B cell (primary cell): ENCODE measurements at regions not wholly inside any gene's neighbourhood (a gene's known extent, or its start where the extent isn't known, plus 50 kb on each side); places are given as distances from the start of the nearest gene placed in this dataset.
A peak's percentile ranks its signal among the peaks of the same experiment; 100 is the strongest.

ENCODE experiments used
- ATAC-seq: fragments of 200-7000 bp; cut with Tn5 transposase; one replicate; pipeline ENCODE4 v1.10.0; 2021; ENCODE audit warnings: low read depth, mild to moderate bottlenecking, moderate number of reproducible peaks, moderate library complexity
- CTCF ChIA-PET: fragments of 350-600 bp; sonication (Branson Sonifier 250); formaldehyde crosslinking; loops from one replicate; lab custom pipeline; 2021; ENCODE audit warnings: antibody characterized with exemption, inconsistent platforms; lab: Charles Lee
- POLR2A ChIA-PET: fragments of 350-600 bp; sonication (Branson Sonifier 250); formaldehyde crosslinking; loops from one replicate; lab custom pipeline; 2021; ENCODE audit warnings: antibody characterized with exemption; lab: Charles Lee
- DNase-seq: peaks from one replicate; pipeline ENCODE4 v3.0.0; 2013
- H2AFZ ChIP-seq: 2 replicates; pipeline ENCODE4 v1.6.1; 2012; ENCODE audit warnings: mild to moderate bottlenecking, low read depth, low read length; ENCODE audit not compliant: insufficient read depth, poor library complexity, severe bottlenecking
- H3K27ac ChIP-seq, 2 donors: 1 replicate in 1 of 2; 2 replicates in 1 of 2; pipeline ENCODE4 v1.5.1; 2012 to 2013; ENCODE audit warnings: low read length in 2 of 2, mild to moderate bottlenecking in 2 of 2, moderate library complexity in 1 of 2
- H3K27me3 ChIP-seq, 4 experiments: fragments of 200-600 bp in 1 of 4; sonication (generic) in 1 of 4; replicated peaks in 1 of 4; 1 replicate in 2 of 4; 2 replicates in 2 of 4; pipeline versions ENCODE4 v1.6.1 to v1.7.0; 2013 to 2016; ENCODE audit warnings: low read length in 3 of 4, mild to moderate bottlenecking in 2 of 4, mixed read lengths in 1 of 4, moderate library complexity in 1 of 4; ENCODE audit not compliant: insufficient read depth in 4 of 4, control insufficient read depth in 3 of 4; ENCODE audit errors: control extremely low read depth in 1 of 4
- H3K36me3 ChIP-seq, 2 experiments: replicated peaks in 1 of 2; 1 replicate in 1 of 2; 2 replicates in 1 of 2; pipeline versions ENCODE4 v1.6.1 to v1.7.1; 2013; ENCODE audit warnings: low read length in 1 of 2; ENCODE audit not compliant: insufficient read depth in 2 of 2, control insufficient read depth in 1 of 2; ENCODE audit errors: control extremely low read depth in 1 of 2, extremely low read depth in 1 of 2
- H3K4me1 ChIP-seq, 2 donors: fragments of 200-600 bp in 1 of 2; sonication (generic) in 1 of 2; 1 replicate in 1 of 2; 2 replicates in 1 of 2; pipeline versions ENCODE4 v1.5.1 to v1.6.1; 2013 to 2017; ENCODE audit warnings: low read length in 2 of 2; ENCODE audit not compliant: control insufficient read depth in 2 of 2, insufficient read depth in 2 of 2
- H3K4me2 ChIP-seq: replicated peaks from 2 replicates; pipeline ENCODE3; 2012; ENCODE audit warnings: mild to moderate bottlenecking, low read depth, low read length; ENCODE audit not compliant: poor library complexity, severe bottlenecking
- H3K4me3 ChIP-seq, 5 experiments: fragments of 200-600 bp in 1 of 5; sonication (generic) in 1 of 5; 1 replicate in 3 of 5; 2 replicates in 2 of 5; pipeline versions ENCODE4 v1.5.1 to v1.7.0; 2011 to 2016; ENCODE audit warnings: low read length in 4 of 5, mild to moderate bottlenecking in 4 of 5, low read depth in 2 of 5, control low read depth in 1 of 5, moderate library complexity in 1 of 5; ENCODE audit not compliant: insufficient read depth in 1 of 5; ENCODE audit errors: control extremely low read depth in 1 of 5, extremely low read depth in 1 of 5
- H3K79me2 ChIP-seq: fragments of 200-600 bp; sonication (generic); one replicate; pipeline ENCODE4 v1.6.0; 2016; ENCODE audit warnings: low read length; ENCODE audit not compliant: control insufficient read depth, insufficient read depth
- H3K9ac ChIP-seq: fragments of 200-600 bp; sonication (generic); 2 replicates; pipeline ENCODE4 v1.6.1; 2017; ENCODE audit warnings: mild to moderate bottlenecking, low read length, moderate library complexity
- H3K9me3 ChIP-seq, 3 donors: one replicate each; pipeline versions ENCODE4 v1.6.1 to v1.7.1; 2013; ENCODE audit warnings: low read length in 2 of 3; ENCODE audit not compliant: control insufficient read depth in 2 of 3, insufficient read depth in 1 of 3; ENCODE audit errors: control extremely low read depth in 1 of 3
- H4K20me1 ChIP-seq: 2 replicates; pipeline ENCODE4 v1.6.0; 2012; ENCODE audit warnings: mild to moderate bottlenecking, low read length; ENCODE audit not compliant: insufficient read depth, control insufficient read depth, poor library complexity, severe bottlenecking
- H3K27ac Mint-ChIP-seq: one replicate; pipeline ENCODE4 v1.8.0; 2021; ENCODE audit warnings: mixed read lengths
- H3K27me3 Mint-ChIP-seq: one replicate; pipeline ENCODE4 v1.8.0; 2021; ENCODE audit warnings: mixed read lengths
- H3K4me1 Mint-ChIP-seq: one replicate; pipeline ENCODE4 v1.8.0; 2021; ENCODE audit warnings: mixed read lengths
- H3K4me3 Mint-ChIP-seq: one replicate; pipeline ENCODE4 v1.8.0; 2021; ENCODE audit warnings: mixed read lengths
- H3K9me3 Mint-ChIP-seq: one replicate; pipeline ENCODE4 v1.8.0; 2022; ENCODE audit warnings: mixed read lengths; ENCODE audit not compliant: insufficient read depth
- EZH2 ChIP-seq: IDR thresholded peaks from 2 replicates; pipeline ENCODE4 v1.6.1; 2012; ENCODE audit warnings: borderline replicate concordance, low read depth, mild to moderate bottlenecking, moderate library complexity, low read length; ENCODE audit not compliant: insufficient read depth, poor library complexity, severe bottlenecking
- WGBS: methylation state at CpG from one replicate; pipeline ENCODE4 v1.1.5; 2013; ENCODE audit warnings: missing lambda C conversion rate; ENCODE audit not compliant: insufficient coverage; 5-methylcytosine and 5-hydroxymethylcytosine counted together
- intact Hi-C: fragments of 100-400 bp; cut with micrococcal nuclease; formaldehyde crosslinking; loops from one replicate; pipeline ENCODE4 v1.10.0; 2022
- TF ChIP-seq, protein P1 (sequence below): fragments of 200-600 bp; IDR thresholded peaks from one replicate; pipeline ENCODE4 v1.8.0; 2022; ENCODE audit warnings: antibody characterized with exemption, mild to moderate bottlenecking

GRCh38 chrX:148309413-148309812 lies 191.0 kb upstream of the AFF2 start:
- no peak overlapping the region for H3K27ac Mint-ChIP-seq
- no peak for DNase-seq
- H3K4me1 Mint-ChIP-seq: peaks cover 6% of the 10 kb centered on the region
- ChIA-PET CTCF (no interaction called here), POLR2A (no interaction called here)
- TF ChIP-seq, protein P1, sequence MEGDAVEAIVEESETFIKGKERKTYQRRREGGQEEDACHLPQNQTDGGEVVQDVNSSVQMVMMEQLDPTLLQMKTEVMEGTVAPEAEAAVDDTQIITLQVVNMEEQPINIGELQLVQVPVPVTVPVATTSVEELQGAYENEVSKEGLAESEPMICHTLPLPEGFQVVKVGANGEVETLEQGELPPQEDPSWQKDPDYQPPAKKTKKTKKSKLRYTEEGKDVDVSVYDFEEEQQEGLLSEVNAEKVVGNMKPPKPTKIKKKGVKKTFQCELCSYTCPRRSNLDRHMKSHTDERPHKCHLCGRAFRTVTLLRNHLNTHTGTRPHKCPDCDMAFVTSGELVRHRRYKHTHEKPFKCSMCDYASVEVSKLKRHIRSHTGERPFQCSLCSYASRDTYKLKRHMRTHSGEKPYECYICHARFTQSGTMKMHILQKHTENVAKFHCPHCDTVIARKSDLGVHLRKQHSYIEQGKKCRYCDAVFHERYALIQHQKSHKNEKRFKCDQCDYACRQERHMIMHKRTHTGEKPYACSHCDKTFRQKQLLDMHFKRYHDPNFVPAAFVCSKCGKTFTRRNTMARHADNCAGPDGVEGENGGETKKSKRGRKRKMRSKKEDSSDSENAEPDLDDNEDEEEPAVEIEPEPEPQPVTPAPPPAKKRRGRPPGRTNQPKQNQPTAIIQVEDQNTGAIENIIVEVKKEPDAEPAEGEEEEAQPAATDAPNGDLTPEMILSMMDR: no peak
- TF ChIP-seq EZH2: no peak
- H3K27ac ChIP-seq: no peak overlapping the region
- H3K27me3 ChIP-seq: peaks cover 0 to 2% (median 0%) of the 10 kb centered on the region in 4 experiments
- intact Hi-C loops: no loop called here
- whole genome bisulfite sequencing: 93% methylated on average over 3 of the region's 3 CpGs
- no peak overlapping the region for H3K9ac ChIP-seq
- no peaks in the 10 kb centered on the region for H3K27me3 Mint-ChIP-seq
- H3K9me3 Mint-ChIP-seq: no peaks in the 10 kb centered on the region
- no peak overlapping the region for H3K4me3 Mint-ChIP-seq
- H3K4me3 ChIP-seq: no peak overlapping the region
- no peaks in the 10 kb centered on the region for H3K36me3 ChIP-seq
- no peak overlapping the region for H2AFZ ChIP-seq
- no peaks in the 10 kb centered on the region for H3K9me3 ChIP-seq
- peaks cover 5 to 8% of the 10 kb centered on the region in 2 donors for H3K4me1 ChIP-seq
- no peak overlapping the region for H3K4me2 ChIP-seq
- H3K79me2 ChIP-seq: no peaks in the 10 kb centered on the region
- no peak for ATAC-seq
- no peaks in the 10 kb centered on the region for H4K20me1 ChIP-seq

DNA sequence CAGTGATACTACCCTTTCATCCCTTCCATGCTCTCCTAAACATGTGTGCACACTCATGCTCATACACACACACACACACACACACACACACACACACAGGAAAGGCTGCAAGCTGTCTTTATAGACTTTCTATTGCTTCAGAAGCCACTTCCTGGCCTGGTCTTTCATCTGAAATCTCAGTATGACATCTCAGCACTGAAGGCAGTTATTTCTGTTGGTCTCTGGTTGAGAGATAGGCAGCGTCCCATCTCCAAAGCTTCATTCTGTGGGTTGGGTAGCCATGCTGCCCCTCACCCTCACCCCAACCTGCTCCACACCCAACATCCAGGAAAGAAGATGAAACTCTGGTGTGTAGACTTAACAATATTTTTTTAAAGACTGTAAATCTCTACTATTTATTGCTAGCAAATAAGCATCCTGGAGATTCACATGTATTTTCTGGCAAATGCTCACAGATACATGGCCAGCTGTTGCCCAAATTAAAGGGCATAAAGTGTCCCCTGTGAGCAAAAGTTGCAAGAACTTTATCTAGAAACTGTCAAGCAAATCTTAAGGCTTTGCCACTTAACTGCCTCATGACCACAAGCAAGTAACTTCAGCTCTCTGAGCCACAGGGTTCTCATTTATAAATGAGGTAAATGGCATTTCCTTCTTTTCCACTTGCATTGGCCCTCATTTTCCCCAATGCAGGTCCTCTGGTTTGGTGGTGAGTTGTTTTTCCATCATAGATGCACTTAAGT lies 189.8 kb upstream of the AFF2 start:
- no peaks in the 10 kb centered on the region for H3K9me3 ChIP-seq
- peak; percentile 9 for DNase-seq
- WGBS: no CpG with 5 or more reads among the region's 1 CpG
- TF ChIP-seq, protein P1: no peak
- no peak for TF ChIP-seq EZH2
- no peaks in the 10 kb centered on the region for H3K9me3 Mint-ChIP-seq
- intact Hi-C loops: no loop called here
- no peaks in the 10 kb centered on the region for H3K27me3 Mint-ChIP-seq
- peaks cover 0 to 2% (median 0%) of the 10 kb centered on the region in 4 experiments for H3K27me3 ChIP-seq
- H3K4me3 ChIP-seq: no peak overlapping the region
- H3K9ac ChIP-seq: no peak overlapping the region
- H3K4me3 Mint-ChIP-seq: no peak overlapping the region
- ChIA-PET CTCF (no interaction called here), POLR2A (no interaction called here)
- peaks cover 5 to 8% of the 10 kb centered on the region in 2 donors for H3K4me1 ChIP-seq
- H4K20me1 ChIP-seq: no peaks in the 10 kb centered on the region
- ATAC-seq: no peak
- no peak overlapping the region for H3K27ac ChIP-seq
- H3K27ac Mint-ChIP-seq: no peak overlapping the region
- no peak overlapping the region for H2AFZ ChIP-seq
- no peak overlapping the region for H3K4me2 ChIP-seq
- H3K36me3 ChIP-seq: no peaks in the 10 kb centered on the region
- H3K4me1 Mint-ChIP-seq: peaks cover 6% of the 10 kb centered on the region
- no peaks in the 10 kb centered on the region for H3K79me2 ChIP-seq
